22Rv1 (cell line): ENCODE measurements at regions not wholly inside any gene's neighbourhood (a gene's known extent, or its start where the extent isn't known, plus 50 kb on each side); places are given as distances from the start of the nearest gene placed in this dataset.

Source experiments
- ZFX ChIP-seq: fragments of 450-650 bp; IDR thresholded peaks from 2 replicates; pipeline ENCODE4 v1.6.1; 2017; ENCODE audit warnings: antibody characterized with exemption, borderline replicate concordance
- TF ChIP-seq, protein P1 (sequence below): fragments of 450-650 bp; IDR thresholded peaks from 2 replicates; pipeline ENCODE4 v1.5.1; 2017; ENCODE audit warnings: mild to moderate bottlenecking

DNA sequence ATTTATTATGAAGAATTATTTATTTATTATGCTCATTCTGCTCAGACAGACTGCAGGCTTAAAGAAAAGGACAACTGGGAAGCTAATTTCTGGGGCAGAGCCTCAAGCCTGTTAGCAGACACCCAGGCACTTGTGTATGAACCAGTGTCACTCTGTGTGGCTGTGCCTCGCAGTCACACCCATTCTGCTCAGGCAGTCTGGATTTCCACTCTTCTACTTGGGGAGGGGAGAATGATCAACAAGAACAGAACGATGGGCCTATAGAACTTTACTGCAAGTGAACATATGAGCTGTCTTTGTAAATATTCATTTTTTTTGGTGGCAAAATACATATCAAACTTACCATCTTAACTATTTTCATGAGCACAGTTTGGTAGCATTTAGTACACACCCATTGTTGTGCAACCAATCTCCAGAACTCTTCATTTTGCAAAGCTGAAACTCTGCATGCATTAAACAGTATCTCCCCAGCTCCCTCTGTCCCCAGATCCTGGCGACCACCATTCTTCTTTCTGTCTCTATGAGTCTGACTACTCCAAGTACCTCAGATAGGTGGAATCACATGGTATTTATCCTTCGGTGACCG is 181.7 kb downstream of the NUFIP1 start:
- TF ChIP-seq, protein P1, sequence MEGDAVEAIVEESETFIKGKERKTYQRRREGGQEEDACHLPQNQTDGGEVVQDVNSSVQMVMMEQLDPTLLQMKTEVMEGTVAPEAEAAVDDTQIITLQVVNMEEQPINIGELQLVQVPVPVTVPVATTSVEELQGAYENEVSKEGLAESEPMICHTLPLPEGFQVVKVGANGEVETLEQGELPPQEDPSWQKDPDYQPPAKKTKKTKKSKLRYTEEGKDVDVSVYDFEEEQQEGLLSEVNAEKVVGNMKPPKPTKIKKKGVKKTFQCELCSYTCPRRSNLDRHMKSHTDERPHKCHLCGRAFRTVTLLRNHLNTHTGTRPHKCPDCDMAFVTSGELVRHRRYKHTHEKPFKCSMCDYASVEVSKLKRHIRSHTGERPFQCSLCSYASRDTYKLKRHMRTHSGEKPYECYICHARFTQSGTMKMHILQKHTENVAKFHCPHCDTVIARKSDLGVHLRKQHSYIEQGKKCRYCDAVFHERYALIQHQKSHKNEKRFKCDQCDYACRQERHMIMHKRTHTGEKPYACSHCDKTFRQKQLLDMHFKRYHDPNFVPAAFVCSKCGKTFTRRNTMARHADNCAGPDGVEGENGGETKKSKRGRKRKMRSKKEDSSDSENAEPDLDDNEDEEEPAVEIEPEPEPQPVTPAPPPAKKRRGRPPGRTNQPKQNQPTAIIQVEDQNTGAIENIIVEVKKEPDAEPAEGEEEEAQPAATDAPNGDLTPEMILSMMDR, result no peak
- no peak for TF ChIP-seq ZFX
